GM18873 (cell line): ENCODE measurements at regions not wholly inside any gene's neighbourhood (a gene's known extent, or its start where the extent isn't known, plus 50 kb on each side); places are given as distances from the start of the nearest gene placed in this dataset.

Source experiments
- ATAC-seq: cut with Tn5 transposase; IDR thresholded peaks from one replicate; pipeline ENCODE4 v1.9.1; 2021; ENCODE audit warnings: mild to moderate bottlenecking, moderate library complexity, moderate number of reproducible peaks; ENCODE audit not compliant: unreplicated experiment, low FRiP score

GRCh38 chr7:35508623-35509400 is 186.1 kb downstream of the HERPUD2 start:
- ATAC-seq: no peak

- ATAC-seq: no peak
These were observed 189.9 kb downstream of the HERPUD2 start for GRCh38 chr7:35505066-35505465.

- ATAC-seq: no peak
These were observed 190.6 kb downstream of the HERPUD2 start for GRCh38 chr7:35504365-35504764.

- no peak for ATAC-seq
These were observed 193.3 kb downstream of the HERPUD2 start for GRCh38 chr7:35501681-35502080.

GRCh38 chr7:35499226-35499625 is 195.7 kb downstream of the HERPUD2 start:
- ATAC-seq: no peak

- ATAC-seq: no peak
These were observed 196.5 kb downstream of the HERPUD2 start for GRCh38 chr7:35498416-35498815.

- no peak for ATAC-seq
These were observed 199.1 kb downstream of the HERPUD2 start for GRCh38 chr7:35495844-35496243.

- ATAC-seq: no peak
These were observed 199.6 kb downstream of the HERPUD2 start for GRCh38 chr7:35495377-35495776.

GRCh38 chr7:35494407-35494806 is 200.5 kb downstream of the HERPUD2 start:
- ATAC-seq: no peak

GRCh38 chr7:35492451-35493175 is 202.3 kb downstream of the HERPUD2 start:
- no peak for ATAC-seq

GRCh38 chr7:35491233-35491632 is 203.7 kb downstream of the HERPUD2 start:
- ATAC-seq: no peak

- ATAC-seq: no peak
These were observed 207.1 kb downstream of the HERPUD2 start for GRCh38 chr7:35487841-35488240.

- no peak for ATAC-seq
These were observed 207.5 kb downstream of the HERPUD2 start for GRCh38 chr7:35487402-35487801.

- no peak for ATAC-seq
These were observed 209.5 kb downstream of the HERPUD2 start for GRCh38 chr7:35485436-35485835.

- ATAC-seq: no peak
These were observed 211.4 kb downstream of the HERPUD2 start for GRCh38 chr7:35483568-35483967.

- ATAC-seq: no peak
These were observed 212.7 kb downstream of the HERPUD2 start for GRCh38 chr7:35482231-35482630.

- no peak for ATAC-seq
These were observed 214.1 kb downstream of the HERPUD2 start for GRCh38 chr7:35480806-35481205.

GRCh38 chr7:35477609-35478008 is 217.3 kb downstream of the HERPUD2 start:
- no peak for ATAC-seq

- no peak for ATAC-seq
These were observed 220.2 kb upstream of the TBX20 start for GRCh38 chr7:35474100-35474499.

GRCh38 chr7:35468606-35469005 is 214.7 kb upstream of the TBX20 start:
- ATAC-seq: no peak

GRCh38 chr7:35467456-35467978 is 213.6 kb upstream of the TBX20 start:
- ATAC-seq: no peak
